ENCODE measurements at regions not wholly inside any gene's neighbourhood (a gene's known extent, or its start where the extent isn't known, plus 50 kb on each side); places are given as distances from the start of the nearest gene placed in this dataset.

GRCh38 chr14:39984323-39984722, 552.1 kb upstream of the FBXO33 start:
- H3K4me3 ChIP-seq (ENCODE audit: low read depth, poor library complexity, severe bottlenecking): no peak overlapping the region
- intact Hi-C loops (cut with DNase I; ENCODE audit: low total_unique reads): no loop called here
- TF ChIP-seq CTCF (IDR thresholded peaks at IDR 0.05) (no peak), POLR2A (IDR thresholded peaks at IDR 0.05) (no peak)
- no peak for DNase-seq (ENCODE audit: low spot score in 2 of 2)
- 38 to 41% methylated on average over 2 of the region's 2 CpGs for WGBS, 2 donors

DNA sequence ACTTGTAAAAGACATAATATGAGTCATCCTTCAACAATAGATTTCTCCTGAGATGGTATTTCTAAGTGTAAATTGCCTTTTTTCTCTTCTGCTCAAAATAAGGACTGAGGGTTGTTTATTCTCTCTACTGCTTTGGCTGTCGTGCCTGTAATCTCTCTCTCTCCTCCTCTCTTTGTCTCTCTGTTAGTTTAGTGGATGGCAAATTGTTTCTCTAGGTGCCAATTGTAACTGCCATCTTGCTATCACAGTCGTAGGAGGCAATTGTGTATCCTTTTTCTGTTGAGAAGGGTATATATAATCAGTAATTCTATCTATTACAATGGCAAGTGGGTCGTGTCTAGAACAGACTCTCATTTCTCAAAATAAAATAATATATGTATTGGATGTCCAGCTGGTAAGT, 545.0 kb upstream of the FBXO33 start:
- intact Hi-C loops (cut with DNase I; ENCODE audit: low total_unique reads): no loop called here
- DNase-seq (ENCODE audit: low spot score in 2 of 2): no peak
- TF ChIP-seq POLR2A (IDR thresholded peaks at IDR 0.05) (no peak), CTCF (IDR thresholded peaks at IDR 0.05) (no peak)
- WGBS, 2 donors: 55 to 60% methylated on average over 3 of the region's 3 CpGs
- no peak overlapping the region for H3K4me3 ChIP-seq (ENCODE audit: low read depth, poor library complexity, severe bottlenecking)

- H3K4me3 ChIP-seq (ENCODE audit: low read depth, poor library complexity, severe bottlenecking): no peak overlapping the region
- no peak for TF ChIP-seq POLR2A (IDR thresholded peaks at IDR 0.05)
- TF ChIP-seq CTCF (IDR thresholded peaks at IDR 0.05): no peak
- intact Hi-C loops (cut with DNase I; ENCODE audit: low total_unique reads): no loop called here
- DNase-seq (ENCODE audit: low spot score in 2 of 2): no peak
- 82 to 83% methylated on average over 1 of the region's 1 CpG for WGBS, 2 donors
Measured at GRCh38 chr14:39974036-39974435, 541.8 kb upstream of the FBXO33 start.

DNA sequence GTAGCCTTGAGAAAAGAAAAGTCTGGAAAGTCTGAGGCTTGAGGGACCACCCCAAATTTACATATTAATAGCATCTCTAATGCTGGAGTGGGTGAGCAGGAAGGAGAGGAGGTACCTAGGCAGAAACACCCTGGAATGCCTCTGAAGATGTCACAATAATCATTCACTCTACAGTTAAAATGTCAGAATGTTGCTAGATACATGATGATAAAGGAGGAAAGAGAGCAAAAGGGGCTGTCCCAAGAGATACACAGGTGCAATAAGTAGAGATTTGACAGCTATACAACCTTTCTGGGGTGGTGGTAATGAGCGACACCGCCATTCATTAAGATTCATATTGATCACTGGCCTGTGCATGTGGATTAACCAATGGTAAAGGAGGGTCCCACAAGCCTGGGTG, 540.5 kb upstream of the FBXO33 start:
- TF ChIP-seq CTCF (IDR thresholded peaks at IDR 0.05) (no peak), POLR2A (IDR thresholded peaks at IDR 0.05) (no peak)
- 49 to 52% methylated on average over 2 of the region's 2 CpGs for WGBS, 2 donors
- H3K4me3 ChIP-seq (ENCODE audit: low read depth, poor library complexity, severe bottlenecking): no peak overlapping the region
- no peak for DNase-seq (ENCODE audit: low spot score in 2 of 2)
- intact Hi-C loops (cut with DNase I; ENCODE audit: low total_unique reads): no loop called here

DNA sequence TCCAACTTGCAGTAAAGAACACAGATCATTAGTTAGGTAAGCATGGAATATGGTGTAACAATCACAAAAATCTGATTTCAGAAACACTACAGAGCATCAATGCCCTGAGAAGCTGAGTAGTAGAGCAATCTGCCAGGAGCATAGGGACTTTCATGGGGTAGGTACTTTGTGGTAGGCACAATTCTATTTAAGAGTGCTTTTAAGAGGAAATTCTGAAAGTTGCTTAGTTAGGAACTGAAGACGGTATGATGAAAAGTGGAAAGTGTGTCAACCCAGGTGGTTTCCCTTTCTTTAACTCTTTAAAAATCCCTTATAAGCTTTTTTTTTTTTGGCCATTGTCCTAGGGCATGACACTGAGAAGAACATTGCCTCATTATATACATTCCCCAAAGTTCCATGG, 535.7 kb upstream of the FBXO33 start:
- H3K4me3 ChIP-seq (ENCODE audit: low read depth, poor library complexity, severe bottlenecking): no peak overlapping the region
- TF ChIP-seq POLR2A (IDR thresholded peaks at IDR 0.05): no peak
- TF ChIP-seq CTCF (IDR thresholded peaks at IDR 0.05): no peak
- DNase-seq (ENCODE audit: low spot score in 2 of 2): no peak
- WGBS, 2 donors: 88 to 93% methylated on average over 1 of the region's 1 CpG
- intact Hi-C loops (cut with DNase I; ENCODE audit: low total_unique reads): no loop called here

GRCh38 chr14:39957987-39958386, 525.8 kb upstream of the FBXO33 start:
- intact Hi-C loops (cut with DNase I; ENCODE audit: low total_unique reads): no loop called here
- WGBS, 2 donors: 89 to 98% methylated on average over 3 of the region's 3 CpGs
- no peak overlapping the region for H3K4me3 ChIP-seq (ENCODE audit: low read depth, poor library complexity, severe bottlenecking)
- no peak for DNase-seq (ENCODE audit: low spot score in 2 of 2)
- TF ChIP-seq POLR2A (IDR thresholded peaks at IDR 0.05): no peak
- TF ChIP-seq CTCF (IDR thresholded peaks at IDR 0.05): no peak
